ENCODE measurements at regions not wholly inside any gene's neighbourhood (a gene's known extent, or its start where the extent isn't known, plus 50 kb on each side); places are given as distances from the start of the nearest gene placed in this dataset.

- TF ChIP-seq, protein P1, sequence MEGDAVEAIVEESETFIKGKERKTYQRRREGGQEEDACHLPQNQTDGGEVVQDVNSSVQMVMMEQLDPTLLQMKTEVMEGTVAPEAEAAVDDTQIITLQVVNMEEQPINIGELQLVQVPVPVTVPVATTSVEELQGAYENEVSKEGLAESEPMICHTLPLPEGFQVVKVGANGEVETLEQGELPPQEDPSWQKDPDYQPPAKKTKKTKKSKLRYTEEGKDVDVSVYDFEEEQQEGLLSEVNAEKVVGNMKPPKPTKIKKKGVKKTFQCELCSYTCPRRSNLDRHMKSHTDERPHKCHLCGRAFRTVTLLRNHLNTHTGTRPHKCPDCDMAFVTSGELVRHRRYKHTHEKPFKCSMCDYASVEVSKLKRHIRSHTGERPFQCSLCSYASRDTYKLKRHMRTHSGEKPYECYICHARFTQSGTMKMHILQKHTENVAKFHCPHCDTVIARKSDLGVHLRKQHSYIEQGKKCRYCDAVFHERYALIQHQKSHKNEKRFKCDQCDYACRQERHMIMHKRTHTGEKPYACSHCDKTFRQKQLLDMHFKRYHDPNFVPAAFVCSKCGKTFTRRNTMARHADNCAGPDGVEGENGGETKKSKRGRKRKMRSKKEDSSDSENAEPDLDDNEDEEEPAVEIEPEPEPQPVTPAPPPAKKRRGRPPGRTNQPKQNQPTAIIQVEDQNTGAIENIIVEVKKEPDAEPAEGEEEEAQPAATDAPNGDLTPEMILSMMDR (IDR thresholded peaks at IDR 0.05; ENCODE audit: borderline replicate concordance, insufficient read depth, low read depth, low read length), result no peak
- H3K4me3 ChIP-seq (ENCODE audit: low read depth, low read length), result no peak overlapping the region
Observed at GRCh38 chr6:68247782-68248181, 387.3 kb upstream of the ADGRB3 start.

- TF ChIP-seq, protein P1 (IDR thresholded peaks at IDR 0.05; ENCODE audit: borderline replicate concordance, insufficient read depth, low read depth, low read length), result no peak
- no peak overlapping the region for H3K4me3 ChIP-seq (ENCODE audit: low read depth, low read length)
Observed at GRCh38 chr6:68240726-68241125, 394.4 kb upstream of the ADGRB3 start.

GRCh38 chr6:68239034-68239433 lies 396.0 kb upstream of the ADGRB3 start:
- TF ChIP-seq, protein P1 (IDR thresholded peaks at IDR 0.05; ENCODE audit: borderline replicate concordance, insufficient read depth, low read depth, low read length), result no peak
- no peak overlapping the region for H3K4me3 ChIP-seq (ENCODE audit: low read depth, low read length)

GRCh38 chr6:68238097-68238601 lies 396.9 kb upstream of the ADGRB3 start:
- no peak overlapping the region for H3K4me3 ChIP-seq (ENCODE audit: low read depth, low read length)
- TF ChIP-seq, protein P1 (IDR thresholded peaks at IDR 0.05; ENCODE audit: borderline replicate concordance, insufficient read depth, low read depth, low read length), result no peak

DNA sequence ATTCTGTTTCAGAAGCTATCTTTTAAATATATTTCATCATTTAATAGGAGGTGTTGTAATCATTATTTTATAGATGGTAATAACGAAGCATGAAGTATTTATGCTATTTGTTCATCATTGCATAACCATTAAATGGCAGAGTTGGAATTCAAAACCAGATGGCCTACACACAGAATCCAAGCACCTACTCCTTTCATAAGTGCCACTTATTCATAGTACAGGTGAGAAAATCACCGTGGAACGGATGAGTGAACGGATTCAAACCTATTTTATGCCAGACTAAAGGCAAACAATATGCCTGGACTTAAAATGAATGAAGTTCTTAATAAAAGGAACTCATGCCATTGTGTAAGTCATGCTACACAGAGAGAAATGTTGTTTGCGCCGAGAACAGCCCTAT lies 397.9 kb upstream of the ADGRB3 start:
- H3K4me3 ChIP-seq (ENCODE audit: low read depth, low read length), result no peak overlapping the region
- TF ChIP-seq, protein P1 (IDR thresholded peaks at IDR 0.05; ENCODE audit: borderline replicate concordance, insufficient read depth, low read depth, low read length), result no peak

DNA sequence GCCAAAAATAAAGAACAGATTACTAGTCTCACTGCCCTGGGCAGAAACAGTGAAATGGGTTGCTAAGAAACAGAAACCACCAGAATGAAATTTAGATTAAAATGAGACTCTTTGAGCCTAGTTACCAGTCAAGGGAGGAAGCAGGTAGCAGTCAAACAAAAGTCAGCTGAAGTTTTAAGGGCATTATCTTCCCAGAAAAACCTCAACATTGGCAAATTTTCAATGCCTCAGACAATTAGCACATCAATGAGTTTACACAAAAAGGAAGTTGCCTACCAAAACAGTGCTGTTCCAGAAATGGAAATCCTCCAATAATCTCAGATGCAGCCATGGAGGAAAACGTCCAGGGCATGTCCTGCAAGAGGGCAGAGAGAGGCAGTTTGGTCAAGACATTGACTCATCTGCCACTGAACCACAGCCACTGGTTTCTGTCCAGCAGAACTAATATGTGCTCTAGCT lies 399.7 kb upstream of the ADGRB3 start:
- no peak overlapping the region for H3K4me3 ChIP-seq (ENCODE audit: low read depth, low read length)
- TF ChIP-seq, protein P1 (IDR thresholded peaks at IDR 0.05; ENCODE audit: borderline replicate concordance, insufficient read depth, low read depth, low read length), result no peak

DNA sequence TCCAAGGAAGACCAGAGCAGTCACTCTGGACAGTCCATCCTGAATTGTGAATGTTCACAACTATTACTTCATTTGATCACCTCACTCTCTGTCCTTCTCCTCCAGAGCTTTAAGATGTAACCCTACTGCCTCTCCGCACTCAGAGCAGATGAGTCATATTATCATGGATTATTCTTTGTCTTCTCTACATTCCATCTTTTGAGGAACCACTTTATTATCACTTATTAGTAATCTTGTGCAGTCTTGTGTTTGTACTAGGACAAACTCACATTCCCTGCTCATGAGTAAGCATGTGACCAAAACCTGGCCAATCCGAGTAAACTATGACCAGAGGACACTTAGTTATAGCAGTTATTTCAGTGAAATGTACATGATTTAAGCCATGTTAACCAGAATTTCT lies 401.5 kb upstream of the ADGRB3 start:
- H3K4me3 ChIP-seq (ENCODE audit: low read depth, low read length), result no peak overlapping the region

More for the DNA sequence above, 401.5 kb upstream of the ADGRB3 start:
- TF ChIP-seq, protein P1 (IDR thresholded peaks at IDR 0.05; ENCODE audit: borderline replicate concordance, insufficient read depth, low read depth, low read length), result no peak

All from GM12875 (cell line).